AG04449 (cell line): ENCODE measurements at regions not wholly inside any gene's neighbourhood (a gene's known extent, or its start where the extent isn't known, plus 50 kb on each side); places are given as distances from the start of the nearest gene placed in this dataset.
"Not testable (repeated sequence)": the region's sequence is repeated elsewhere in the genome, so short reads cannot be mapped to it uniquely, and the experiment has no call there.

ENCODE experiments used
- CTCF ChIA-PET: fragments of 350-600 bp; formaldehyde crosslinking; extraction: SDS; loops from one replicate; lab custom pipeline; 2021; ENCODE audit warnings: antibody characterized with exemption; lab: Yijun Ruan, JAX
- POLR2A ChIA-PET: fragments of 400-600, 350-600 bp; formaldehyde crosslinking; extraction: SDS; loops from one replicate; lab custom pipeline; 2020; ENCODE audit warnings: antibody characterized with exemption, inconsistent platforms; lab: Yijun Ruan, JAX
- DNase-seq: peaks from one replicate; pipeline ENCODE4 v3.0.0-alpha.2; 2010; ENCODE audit warnings: low read depth, low spot score
- H3K4me3 ChIP-seq: 2 replicates; pipeline ENCODE4 v1.5.1; 2011; ENCODE audit warnings: low read depth, mild to moderate bottlenecking, control low read depth, low read length
- CTCF ChIP-seq: IDR thresholded peaks from one replicate; pipeline ENCODE4 v1.5.1; 2011; ENCODE audit warnings: mild to moderate bottlenecking, moderate library complexity, low read length, control low read depth, inconsistent platforms; ENCODE audit not compliant: insufficient read depth; ENCODE audit errors: missing control alignments

- DNase-seq = no peak
- TF ChIP-seq CTCF = no peak
- POLR2A ChIA-PET = no interaction called here
- no peak overlapping the region for H3K4me3 ChIP-seq
- CTCF ChIA-PET = no interaction called here
Measured at GRCh38 chr13:53436396-53436795, 407.8 kb downstream of the OLFM4 start.

DNA sequence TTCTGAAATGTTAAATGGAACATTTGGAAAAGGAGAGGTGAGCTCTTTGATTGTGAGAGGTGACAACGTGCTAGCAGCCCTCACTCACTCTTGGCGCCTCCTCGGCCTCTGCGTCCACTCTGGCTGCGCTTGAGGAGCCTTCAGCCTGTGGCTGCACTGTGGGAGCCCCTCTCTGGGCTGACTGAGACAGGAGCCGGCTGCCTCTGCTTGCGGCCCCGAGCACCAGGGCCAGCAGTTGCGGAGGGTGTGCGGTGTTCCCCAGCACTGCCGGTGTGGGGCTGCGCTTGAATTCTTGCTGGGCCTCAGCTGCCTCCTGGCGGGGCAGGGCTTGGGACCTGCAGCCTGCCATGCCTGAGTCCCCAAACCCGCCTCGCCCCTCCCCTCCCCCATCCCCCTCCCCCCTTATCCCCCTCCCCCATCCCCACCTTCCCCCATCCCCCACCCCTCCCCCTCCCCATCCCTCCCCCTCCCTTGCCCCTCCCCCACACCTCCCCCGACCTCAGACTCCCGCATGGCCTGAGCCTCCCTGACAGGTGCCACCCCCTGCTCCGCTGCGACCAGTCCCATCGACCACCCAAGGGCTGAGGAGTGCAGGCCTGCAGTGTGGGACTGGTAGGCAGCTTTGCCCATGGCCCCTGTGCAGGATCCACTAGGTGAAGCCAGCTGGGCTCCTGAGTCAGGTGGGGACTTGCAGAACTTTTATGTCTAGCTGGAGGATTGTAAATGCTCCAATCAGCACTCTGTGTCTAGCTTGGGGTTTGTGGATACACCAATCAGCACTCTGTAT lies 411.0 kb downstream of the OLFM4 start:
- POLR2A ChIA-PET = no interaction called here
- DNase-seq = no peak
- no peak overlapping the region for H3K4me3 ChIP-seq
- no peak for TF ChIP-seq CTCF
- CTCF ChIA-PET = no interaction called here

DNA sequence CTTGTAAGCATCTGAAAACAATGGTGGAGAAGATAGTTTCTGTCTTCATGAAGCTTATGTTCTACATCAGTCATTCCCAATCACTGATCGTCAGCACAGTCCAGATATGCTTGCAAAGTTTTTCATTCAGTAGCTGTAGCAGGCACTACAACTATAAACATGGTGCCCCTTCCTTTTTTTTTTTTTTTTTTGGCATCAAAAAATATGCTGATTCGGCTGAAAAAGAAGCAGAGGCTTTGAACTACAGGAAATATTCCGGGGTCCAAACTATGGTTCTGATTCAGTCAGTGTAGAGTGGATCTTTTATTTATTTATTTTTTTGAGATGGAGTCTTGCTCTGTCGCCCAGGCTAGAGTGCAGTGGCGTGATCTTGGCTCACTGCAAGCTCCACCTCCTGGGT lies 414.4 kb downstream of the OLFM4 start:
- TF ChIP-seq CTCF = no peak
- ChIA-PET CTCF (no interaction called here), POLR2A (no interaction called here)
- no peak for DNase-seq
- H3K4me3 ChIP-seq = no peak overlapping the region

- no peak overlapping the region for H3K4me3 ChIP-seq
- no peak for TF ChIP-seq CTCF
- ChIA-PET POLR2A (no interaction called here), CTCF (no interaction called here)
- no peak for DNase-seq
Measured at GRCh38 chr13:53445686-53446085, 417.1 kb downstream of the OLFM4 start.

GRCh38 chr13:53447456-53447855 lies 418.8 kb downstream of the OLFM4 start:
- no peak for TF ChIP-seq CTCF
- DNase-seq = no peak
- CTCF ChIA-PET = no interaction called here
- H3K4me3 ChIP-seq = no peak overlapping the region
- POLR2A ChIA-PET = no interaction called here

DNA sequence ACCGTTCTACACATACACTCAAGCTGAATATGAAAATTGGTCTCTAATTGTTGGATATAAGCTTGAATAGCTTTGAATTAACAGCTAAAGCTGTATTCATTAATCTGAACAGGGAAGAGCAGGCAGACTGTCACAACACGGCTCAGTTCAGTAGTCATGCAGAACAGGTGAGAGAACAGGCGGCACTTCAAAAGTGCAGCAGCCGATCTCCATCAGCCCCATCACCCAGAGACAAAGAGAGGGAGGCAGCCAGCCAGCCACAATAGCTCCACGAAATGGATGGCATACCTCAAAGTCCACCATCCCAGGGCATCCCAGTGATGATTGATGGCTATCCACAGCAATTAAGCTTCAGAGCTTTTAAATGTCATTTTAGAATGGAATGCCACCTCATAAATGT lies 419.2 kb downstream of the OLFM4 start:
- TF ChIP-seq CTCF = no peak
- ChIA-PET POLR2A (no interaction called here), CTCF (no interaction called here)
- H3K4me3 ChIP-seq = no peak overlapping the region
- no peak for DNase-seq

GRCh38 chr13:53452263-53452808 lies 423.7 kb downstream of the OLFM4 start:
- CTCF ChIA-PET, H3K4me3 ChIP-seq, DNase-seq, POLR2A ChIA-PET: not testable (repeated sequence)
